ENCODE measurements at regions not wholly inside any gene's neighbourhood (a gene's known extent, or its start where the extent isn't known, plus 50 kb on each side); places are given as distances from the start of the nearest gene placed in this dataset.

- TF ChIP-seq, protein P1, sequence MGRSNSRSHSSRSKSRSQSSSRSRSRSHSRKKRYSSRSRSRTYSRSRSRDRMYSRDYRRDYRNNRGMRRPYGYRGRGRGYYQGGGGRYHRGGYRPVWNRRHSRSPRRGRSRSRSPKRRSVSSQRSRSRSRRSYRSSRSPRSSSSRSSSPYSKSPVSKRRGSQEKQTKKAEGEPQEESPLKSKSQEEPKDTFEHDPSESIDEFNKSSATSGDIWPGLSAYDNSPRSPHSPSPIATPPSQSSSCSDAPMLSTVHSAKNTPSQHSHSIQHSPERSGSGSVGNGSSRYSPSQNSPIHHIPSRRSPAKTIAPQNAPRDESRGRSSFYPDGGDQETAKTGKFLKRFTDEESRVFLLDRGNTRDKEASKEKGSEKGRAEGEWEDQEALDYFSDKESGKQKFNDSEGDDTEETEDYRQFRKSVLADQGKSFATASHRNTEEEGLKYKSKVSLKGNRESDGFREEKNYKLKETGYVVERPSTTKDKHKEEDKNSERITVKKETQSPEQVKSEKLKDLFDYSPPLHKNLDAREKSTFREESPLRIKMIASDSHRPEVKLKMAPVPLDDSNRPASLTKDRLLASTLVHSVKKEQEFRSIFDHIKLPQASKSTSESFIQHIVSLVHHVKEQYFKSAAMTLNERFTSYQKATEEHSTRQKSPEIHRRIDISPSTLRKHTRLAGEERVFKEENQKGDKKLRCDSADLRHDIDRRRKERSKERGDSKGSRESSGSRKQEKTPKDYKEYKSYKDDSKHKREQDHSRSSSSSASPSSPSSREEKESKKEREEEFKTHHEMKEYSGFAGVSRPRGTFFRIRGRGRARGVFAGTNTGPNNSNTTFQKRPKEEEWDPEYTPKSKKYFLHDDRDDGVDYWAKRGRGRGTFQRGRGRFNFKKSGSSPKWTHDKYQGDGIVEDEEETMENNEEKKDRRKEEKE (IDR thresholded peaks at IDR 0.05), result no peak
- no peak for TF ChIP-seq PAX5 (IDR thresholded peaks at IDR 0.05; ENCODE audit: borderline replicate concordance, low read depth, low read length)
- TF ChIP-seq TCF3 (IDR thresholded peaks at IDR 0.05; ENCODE audit: borderline replicate concordance, insufficient read depth, low read depth, low read length), result no peak
- no peak for TF ChIP-seq TCF7 (IDR thresholded peaks at IDR 0.05; ENCODE audit: borderline replicate concordance)
- TF ChIP-seq GABPA (IDR thresholded peaks at IDR 0.05; ENCODE audit: low read depth), result no peak
These were observed 115.0 kb upstream of the USP25 start (continued) for GRCh38 chr21:15614766-15615165.

GRCh38 chr21:15616864-15617574 is 112.8 kb upstream of the USP25 start:
- Histone ChIP-seq H3K79me2 (ENCODE audit: control insufficient read depth, insufficient read depth, low read length) (no peaks in the 10 kb centered on the region), H2AFZ (ENCODE audit: control insufficient read depth, low read depth, low read length) (no peak overlapping the region), H4K20me1 (ENCODE audit: control insufficient read depth, insufficient read depth) (no peaks in the 10 kb centered on the region), H3K4me3 (no peak overlapping the region), H3K4me2 (ENCODE audit: control insufficient read depth, insufficient read depth) (no peak overlapping the region), H3K4me1 (ENCODE audit: control insufficient read depth, insufficient read depth, low read length) (no peaks in the 10 kb centered on the region), H3K27ac (ENCODE audit: control insufficient read depth, insufficient read depth) (no peak overlapping the region), H3K36me3 (ENCODE audit: control insufficient read depth in 2 of 2, insufficient read depth in 2 of 2, low read length in 1 of 2) (no peaks in the 10 kb centered on the region), H3K9ac (ENCODE audit: control insufficient read depth, insufficient read depth, low read length) (no peak overlapping the region), H3K27me3 (replicated peaks in 1 of 2; ENCODE audit: control insufficient read depth in 2 of 2, insufficient read depth in 2 of 2, low read length in 1 of 2) (no peaks in the 10 kb centered on the region), H3K9me3 (replicated peaks; ENCODE audit: control insufficient read depth, insufficient read depth, low read length) (no peaks in the 10 kb centered on the region)
- ChIA-PET SMC1A (ENCODE audit: uncharacterized antibody, unreplicated experiment) (no interaction called here), CTCF (no interaction called here), RAD21 (ENCODE audit: unreplicated experiment) (no interaction called here), POLR2A (no interaction called here)
- no peak for ATAC-seq
- in situ Hi-C loops (cut with MboI) (no loop called here), intact Hi-C loops (cut with micrococcal nuclease; ENCODE audit: unreplicated experiment) (no loop called here)
- BruUV-seq (replicated peaks), result no TSS peak
- FAIRE-seq, result no peak
- WGBS (ENCODE audit: insufficient coverage, insufficient replicate concordance, low lambda C conversion rate, missing lambda C conversion rate), result 30% methylated on average over 2 of the region's 2 CpGs
- DNase-seq (ENCODE audit: low read depth, low spot score), result no peak
- TF ChIP-seq, protein P2, sequence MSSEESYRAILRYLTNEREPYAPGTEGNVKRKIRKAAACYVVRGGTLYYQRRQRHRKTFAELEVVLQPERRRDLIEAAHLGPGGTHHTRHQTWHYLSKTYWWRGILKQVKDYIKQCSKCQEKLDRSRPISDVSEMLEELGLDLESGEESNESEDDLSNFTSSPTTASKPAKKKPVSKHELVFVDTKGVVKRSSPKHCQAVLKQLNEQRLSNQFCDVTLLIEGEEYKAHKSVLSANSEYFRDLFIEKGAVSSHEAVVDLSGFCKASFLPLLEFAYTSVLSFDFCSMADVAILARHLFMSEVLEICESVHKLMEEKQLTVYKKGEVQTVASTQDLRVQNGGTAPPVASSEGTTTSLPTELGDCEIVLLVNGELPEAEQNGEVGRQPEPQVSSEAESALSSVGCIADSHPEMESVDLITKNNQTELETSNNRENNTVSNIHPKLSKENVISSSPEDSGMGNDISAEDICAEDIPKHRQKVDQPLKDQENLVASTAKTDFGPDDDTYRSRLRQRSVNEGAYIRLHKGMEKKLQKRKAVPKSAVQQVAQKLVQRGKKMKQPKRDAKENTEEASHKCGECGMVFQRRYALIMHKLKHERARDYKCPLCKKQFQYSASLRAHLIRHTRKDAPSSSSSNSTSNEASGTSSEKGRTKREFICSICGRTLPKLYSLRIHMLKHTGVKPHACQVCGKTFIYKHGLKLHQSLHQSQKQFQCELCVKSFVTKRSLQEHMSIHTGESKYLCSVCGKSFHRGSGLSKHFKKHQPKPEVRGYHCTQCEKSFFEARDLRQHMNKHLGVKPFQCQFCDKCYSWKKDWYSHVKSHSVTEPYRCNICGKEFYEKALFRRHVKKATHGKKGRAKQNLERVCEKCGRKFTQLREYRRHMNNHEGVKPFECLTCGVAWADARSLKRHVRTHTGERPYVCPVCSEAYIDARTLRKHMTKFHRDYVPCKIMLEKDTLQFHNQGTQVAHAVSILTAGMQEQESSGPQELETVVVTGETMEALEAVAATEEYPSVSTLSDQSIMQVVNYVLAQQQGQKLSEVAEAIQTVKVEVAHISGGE (CRISPR knock-in tag; IDR thresholded peaks at IDR 0.05), result no peak
- TF ChIP-seq, protein P3, sequence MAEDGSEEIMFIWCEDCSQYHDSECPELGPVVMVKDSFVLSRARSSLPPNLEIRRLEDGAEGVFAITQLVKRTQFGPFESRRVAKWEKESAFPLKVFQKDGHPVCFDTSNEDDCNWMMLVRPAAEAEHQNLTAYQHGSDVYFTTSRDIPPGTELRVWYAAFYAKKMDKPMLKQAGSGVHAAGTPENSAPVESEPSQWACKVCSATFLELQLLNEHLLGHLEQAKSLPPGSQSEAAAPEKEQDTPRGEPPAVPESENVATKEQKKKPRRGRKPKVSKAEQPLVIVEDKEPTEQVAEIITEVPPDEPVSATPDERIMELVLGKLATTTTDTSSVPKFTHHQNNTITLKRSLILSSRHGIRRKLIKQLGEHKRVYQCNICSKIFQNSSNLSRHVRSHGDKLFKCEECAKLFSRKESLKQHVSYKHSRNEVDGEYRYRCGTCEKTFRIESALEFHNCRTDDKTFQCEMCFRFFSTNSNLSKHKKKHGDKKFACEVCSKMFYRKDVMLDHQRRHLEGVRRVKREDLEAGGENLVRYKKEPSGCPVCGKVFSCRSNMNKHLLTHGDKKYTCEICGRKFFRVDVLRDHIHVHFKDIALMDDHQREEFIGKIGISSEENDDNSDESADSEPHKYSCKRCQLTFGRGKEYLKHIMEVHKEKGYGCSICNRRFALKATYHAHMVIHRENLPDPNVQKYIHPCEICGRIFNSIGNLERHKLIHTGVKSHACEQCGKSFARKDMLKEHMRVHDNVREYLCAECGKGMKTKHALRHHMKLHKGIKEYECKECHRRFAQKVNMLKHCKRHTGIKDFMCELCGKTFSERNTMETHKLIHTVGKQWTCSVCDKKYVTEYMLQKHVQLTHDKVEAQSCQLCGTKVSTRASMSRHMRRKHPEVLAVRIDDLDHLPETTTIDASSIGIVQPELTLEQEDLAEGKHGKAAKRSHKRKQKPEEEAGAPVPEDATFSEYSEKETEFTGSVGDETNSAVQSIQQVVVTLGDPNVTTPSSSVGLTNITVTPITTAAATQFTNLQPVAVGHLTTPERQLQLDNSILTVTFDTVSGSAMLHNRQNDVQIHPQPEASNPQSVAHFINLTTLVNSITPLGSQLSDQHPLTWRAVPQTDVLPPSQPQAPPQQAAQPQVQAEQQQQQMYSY (CRISPR knock-in tag; IDR thresholded peaks at IDR 0.05), result no peak
- TF ChIP-seq POU2F2 (IDR thresholded peaks at IDR 0.05; ENCODE audit: borderline replicate concordance, low read depth, low read length), result no peak
- no peak for TF ChIP-seq ZSCAN29 (IDR thresholded peaks at IDR 0.05)
- TF ChIP-seq SMARCA5 (IDR thresholded peaks at IDR 0.05), result no peak
- TF ChIP-seq SREBF1 (IDR thresholded peaks at IDR 0.05; ENCODE audit: low read length), result no peak
- TF ChIP-seq BRCA1 (IDR thresholded peaks at IDR 0.05; ENCODE audit: low read depth, low read length), result no peak
